GM12878 (cell line): ENCODE measurements at regions not wholly inside any gene's neighbourhood (a gene's known extent, or its start where the extent isn't known, plus 50 kb on each side); places are given as distances from the start of the nearest gene placed in this dataset.

Experiments
- ATAC-seq: fragments of 200-7000 bp; cut with Tn5 transposase; 3 replicates; pipeline ENCODE4 v1.9.1; 2020; ENCODE audit warnings: mild to moderate bottlenecking, moderate library complexity
- BruUV-seq: library from RNA; stranded (reverse); fragments of 400-500 nt; replicated peaks from 2 replicates; lab custom pipeline; 2021; lab: Mats Ljungman, UMichigan
- CTCF ChIA-PET: fragments of 300-600 bp; sonication (Branson Sonifier 250); formaldehyde crosslinking; extraction: SDS; loops from one replicate; lab custom pipeline; 2021; ENCODE audit warnings: inconsistent platforms; lab: Yijun Ruan, JAX
- POLR2A ChIA-PET: fragments of 350-600 bp; formaldehyde crosslinking; extraction: SDS; loops from one replicate; lab custom pipeline; 2021; ENCODE audit warnings: inconsistent platforms; lab: Charles Lee
- RAD21 ChIA-PET: fragments of 300-600 bp; sonication (Branson Sonifier 250); formaldehyde crosslinking; loops from one replicate; lab custom pipeline; 2023; ENCODE audit warnings: antibody characterized with exemption; ENCODE audit not compliant: unreplicated experiment; lab: Charles Lee
- SMC1A ChIA-PET: fragments of 300-600 bp; sonication (Branson Sonifier 250); formaldehyde crosslinking; loops from one replicate; lab custom pipeline; 2023; ENCODE audit not compliant: unreplicated experiment, uncharacterized antibody; lab: Charles Lee
- DNase-seq: peaks from one replicate; pipeline ENCODE4 v3.0.0-alpha.2; 2011; ENCODE audit warnings: low read depth, low spot score
- FAIRE-seq: peaks from 3 replicates; lab custom pipeline; 2011; peaks lifted over from hg19 to GRCh38; lab: Jason Lieb, UNC
- H2AFZ ChIP-seq: 2 replicates; pipeline ENCODE4 v1.6.0; 2011; ENCODE audit warnings: low read depth, low read length, control low read depth; ENCODE audit not compliant: control insufficient read depth
- H3K27ac ChIP-seq: 2 replicates; pipeline ENCODE4 v1.5.1; 2011; ENCODE audit warnings: control low read depth; ENCODE audit not compliant: control insufficient read depth, insufficient read depth
- H3K27me3 ChIP-seq, 2 experiments: replicated peaks in 1 of 2; 2 replicates each; pipeline versions ENCODE4 v1.6.0 to v1.6.1; 2011; ENCODE audit warnings: low read length in 1 of 2; ENCODE audit not compliant: control insufficient read depth in 2 of 2, insufficient read depth in 2 of 2
- H3K36me3 ChIP-seq, 2 experiments: 2 replicates each; pipeline ENCODE4 v1.5.1; 2011; ENCODE audit warnings: low read length in 1 of 2; ENCODE audit not compliant: control insufficient read depth in 2 of 2, insufficient read depth in 2 of 2
- H3K4me1 ChIP-seq: 2 replicates; pipeline ENCODE4 v1.6.1; 2011; ENCODE audit warnings: mild to moderate bottlenecking, low read length, moderate library complexity, mixed read lengths; ENCODE audit not compliant: control insufficient read depth, insufficient read depth
- H3K4me2 ChIP-seq: 2 replicates; pipeline ENCODE4 v1.6.0; 2011; ENCODE audit warnings: control low read depth; ENCODE audit not compliant: control insufficient read depth, insufficient read depth
- H3K4me3 ChIP-seq: fragments of 200-600 bp; sonication (generic); 2 replicates; pipeline ENCODE4 v1.5.1; 2016
- H3K79me2 ChIP-seq: 2 replicates; pipeline ENCODE4 v1.6.0; 2011; ENCODE audit warnings: low read length; ENCODE audit not compliant: control insufficient read depth, insufficient read depth
- H3K9ac ChIP-seq: 2 replicates; pipeline ENCODE4 v1.8.0; 2011; ENCODE audit warnings: low read length, control low read depth, mixed read lengths; ENCODE audit not compliant: control insufficient read depth, insufficient read depth
- H3K9me3 ChIP-seq: replicated peaks from 3 replicates; pipeline ENCODE4 v1.5.1; 2011; ENCODE audit warnings: mild to moderate bottlenecking, low read length; ENCODE audit not compliant: control insufficient read depth, insufficient read depth
- H4K20me1 ChIP-seq: 2 replicates; pipeline ENCODE4 v1.6.0; 2011; ENCODE audit not compliant: control insufficient read depth, insufficient read depth
- BACH1 ChIP-seq: fragments of 450-650 bp; IDR thresholded peaks from 2 replicates; pipeline ENCODE4 v1.6.1; 2017; ENCODE audit warnings: mild to moderate bottlenecking, borderline replicate concordance
- CHD1 ChIP-seq: IDR thresholded peaks from 2 replicates; pipeline ENCODE4 v1.6.1; 2012; ENCODE audit warnings: low read depth, low read length, improper control_type of control experiment
- CHD4 ChIP-seq: fragments of 200-600 bp; sonication (generic); IDR thresholded peaks from 2 replicates; pipeline ENCODE4 v1.6.1; 2016; ENCODE audit warnings: mild to moderate bottlenecking
- HDGF ChIP-seq: fragments of 450-650 bp; IDR thresholded peaks from 2 replicates; pipeline ENCODE4 v1.6.1; 2016; ENCODE audit warnings: antibody characterized with exemption
- JUND ChIP-seq: IDR thresholded peaks from 2 replicates; pipeline ENCODE4 v1.6.1; 2012; ENCODE audit warnings: low read depth, mild to moderate bottlenecking, low read length, improper control_type of control experiment, moderate library complexity
- MYB ChIP-seq: fragments of 150-350 bp; IDR thresholded peaks from 2 replicates; pipeline ENCODE4 v1.6.1; 2014; ENCODE audit warnings: mild to moderate bottlenecking, low read depth, low read length, borderline replicate concordance
- POU2F2 ChIP-seq: IDR thresholded peaks from 3 replicates; pipeline ENCODE4 v1.6.1; 2011; ENCODE audit warnings: low read depth, mild to moderate bottlenecking, low read length, borderline replicate concordance
- RUNX3 ChIP-seq: IDR thresholded peaks from 2 replicates; pipeline ENCODE4 v1.6.1; 2012; ENCODE audit warnings: low read length, inconsistent platforms
- STAT3 ChIP-seq: IDR thresholded peaks from 2 replicates; pipeline ENCODE4 v1.6.1; 2011; ENCODE audit warnings: low read depth, low read length, improper control_type of control experiment
- TCF12 ChIP-seq: IDR thresholded peaks from 2 replicates; pipeline ENCODE4 v1.6.1; 2011; ENCODE audit warnings: low read depth, mild to moderate bottlenecking, low read length
- ZNF622 ChIP-seq: fragments of 450-650 bp; IDR thresholded peaks from 2 replicates; pipeline ENCODE4 v1.6.1; 2017; ENCODE audit warnings: mild to moderate bottlenecking, inconsistent platforms
- in situ Hi-C: fragments of 300-500 bp; cut with MboI; formaldehyde crosslinking; loops from 9 replicates; pipeline ENCODE4 v1.14.3; 2018; ENCODE audit warnings: mixed read lengths
- intact Hi-C: fragments of 100-400 bp; cut with micrococcal nuclease; formaldehyde crosslinking; loops from one replicate; pipeline ENCODE4 v1.14.2; 2022; ENCODE audit not compliant: unreplicated experiment
- TF ChIP-seq, protein P1 (sequence below): IDR thresholded peaks from 2 replicates; pipeline ENCODE4 v1.6.1; 2011; ENCODE audit warnings: mild to moderate bottlenecking, low read depth, low read length, moderate library complexity; ENCODE audit not compliant: insufficient replicate concordance
- TF ChIP-seq, protein P2 (sequence below): fragments of 450-650 bp; IDR thresholded peaks from 2 replicates; pipeline ENCODE4 v1.6.1; 2017; ENCODE audit warnings: mild to moderate bottlenecking, moderate library complexity
- TF ChIP-seq, protein P3 (sequence below): fragments of 450-650 bp; IDR thresholded peaks from 2 replicates; pipeline ENCODE4 v1.6.1; 2014; ENCODE audit warnings: mild to moderate bottlenecking

DNA sequence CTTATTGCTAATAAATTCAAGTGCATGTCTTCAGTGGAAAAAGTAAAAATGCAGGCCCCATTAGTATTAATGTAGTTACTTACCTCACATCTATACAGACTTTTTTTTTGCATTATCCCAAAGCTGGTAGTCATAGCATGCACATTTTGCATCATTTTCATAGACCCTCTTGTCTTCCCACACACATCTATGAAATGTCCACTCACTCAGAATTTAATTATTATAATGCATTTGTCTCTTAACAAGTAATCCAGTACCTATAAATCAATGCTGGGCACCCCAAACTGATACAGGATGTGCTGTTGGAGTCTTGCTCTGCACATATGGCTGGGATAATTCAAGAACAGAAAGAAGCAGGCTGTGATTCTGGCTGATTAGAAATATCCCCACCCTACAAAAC is 370.4 kb upstream of the FAT3 start:
- Histone ChIP-seq H3K4me2 (no peak overlapping the region), H3K4me1 (no peaks in the 10 kb centered on the region), H3K9me3 (no peaks in the 10 kb centered on the region), H3K27ac (no peak overlapping the region), H3K9ac (no peak overlapping the region), H3K79me2 (no peaks in the 10 kb centered on the region), H3K36me3 (no peaks in the 10 kb centered on the region), H4K20me1 (no peaks in the 10 kb centered on the region), H2AFZ (no peak overlapping the region), H3K27me3 (no peaks in the 10 kb centered on the region), H3K4me3 (no peak overlapping the region)
- ChIA-PET POLR2A (no interaction called here), RAD21 (no interaction called here), CTCF (no interaction called here), SMC1A (no interaction called here)
- DNase-seq: no peak
- in situ Hi-C loops: no loop called here
- FAIRE-seq: no peak
- intact Hi-C loops: no loop called here
- TF ChIP-seq HDGF (no peak), BACH1 (no peak), CHD1 (no peak), POU2F2 (no peak), JUND (no peak), ZNF622 (no peak), TCF12 (no peak), CHD4 (no peak), RUNX3 (no peak), STAT3 (no peak), MYB (no peak)
- TF ChIP-seq, protein P1, sequence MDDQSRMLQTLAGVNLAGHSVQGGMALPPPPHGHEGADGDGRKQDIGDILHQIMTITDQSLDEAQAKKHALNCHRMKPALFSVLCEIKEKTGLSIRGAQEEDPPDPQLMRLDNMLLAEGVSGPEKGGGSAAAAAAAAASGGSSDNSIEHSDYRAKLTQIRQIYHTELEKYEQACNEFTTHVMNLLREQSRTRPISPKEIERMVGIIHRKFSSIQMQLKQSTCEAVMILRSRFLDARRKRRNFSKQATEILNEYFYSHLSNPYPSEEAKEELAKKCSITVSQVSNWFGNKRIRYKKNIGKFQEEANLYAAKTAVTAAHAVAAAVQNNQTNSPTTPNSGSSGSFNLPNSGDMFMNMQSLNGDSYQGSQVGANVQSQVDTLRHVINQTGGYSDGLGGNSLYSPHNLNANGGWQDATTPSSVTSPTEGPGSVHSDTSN: no peak
- TF ChIP-seq, protein P2, sequence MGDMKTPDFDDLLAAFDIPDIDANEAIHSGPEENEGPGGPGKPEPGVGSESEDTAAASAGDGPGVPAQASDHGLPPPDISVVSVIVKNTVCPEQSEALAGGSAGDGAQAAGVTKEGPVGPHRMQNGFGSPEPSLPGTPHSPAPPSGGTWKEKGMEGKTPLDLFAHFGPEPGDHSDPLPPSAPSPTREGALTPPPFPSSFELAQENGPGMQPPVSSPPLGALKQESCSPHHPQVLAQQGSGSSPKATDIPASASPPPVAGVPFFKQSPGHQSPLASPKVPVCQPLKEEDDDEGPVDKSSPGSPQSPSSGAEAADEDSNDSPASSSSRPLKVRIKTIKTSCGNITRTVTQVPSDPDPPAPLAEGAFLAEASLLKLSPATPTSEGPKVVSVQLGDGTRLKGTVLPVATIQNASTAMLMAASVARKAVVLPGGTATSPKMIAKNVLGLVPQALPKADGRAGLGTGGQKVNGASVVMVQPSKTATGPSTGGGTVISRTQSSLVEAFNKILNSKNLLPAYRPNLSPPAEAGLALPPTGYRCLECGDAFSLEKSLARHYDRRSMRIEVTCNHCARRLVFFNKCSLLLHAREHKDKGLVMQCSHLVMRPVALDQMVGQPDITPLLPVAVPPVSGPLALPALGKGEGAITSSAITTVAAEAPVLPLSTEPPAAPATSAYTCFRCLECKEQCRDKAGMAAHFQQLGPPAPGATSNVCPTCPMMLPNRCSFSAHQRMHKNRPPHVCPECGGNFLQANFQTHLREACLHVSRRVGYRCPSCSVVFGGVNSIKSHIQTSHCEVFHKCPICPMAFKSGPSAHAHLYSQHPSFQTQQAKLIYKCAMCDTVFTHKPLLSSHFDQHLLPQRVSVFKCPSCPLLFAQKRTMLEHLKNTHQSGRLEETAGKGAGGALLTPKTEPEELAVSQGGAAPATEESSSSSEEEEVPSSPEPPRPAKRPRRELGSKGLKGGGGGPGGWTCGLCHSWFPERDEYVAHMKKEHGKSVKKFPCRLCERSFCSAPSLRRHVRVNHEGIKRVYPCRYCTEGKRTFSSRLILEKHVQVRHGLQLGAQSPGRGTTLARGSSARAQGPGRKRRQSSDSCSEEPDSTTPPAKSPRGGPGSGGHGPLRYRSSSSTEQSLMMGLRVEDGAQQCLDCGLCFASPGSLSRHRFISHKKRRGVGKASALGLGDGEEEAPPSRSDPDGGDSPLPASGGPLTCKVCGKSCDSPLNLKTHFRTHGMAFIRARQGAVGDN: no peak
- TF ChIP-seq, protein P3, sequence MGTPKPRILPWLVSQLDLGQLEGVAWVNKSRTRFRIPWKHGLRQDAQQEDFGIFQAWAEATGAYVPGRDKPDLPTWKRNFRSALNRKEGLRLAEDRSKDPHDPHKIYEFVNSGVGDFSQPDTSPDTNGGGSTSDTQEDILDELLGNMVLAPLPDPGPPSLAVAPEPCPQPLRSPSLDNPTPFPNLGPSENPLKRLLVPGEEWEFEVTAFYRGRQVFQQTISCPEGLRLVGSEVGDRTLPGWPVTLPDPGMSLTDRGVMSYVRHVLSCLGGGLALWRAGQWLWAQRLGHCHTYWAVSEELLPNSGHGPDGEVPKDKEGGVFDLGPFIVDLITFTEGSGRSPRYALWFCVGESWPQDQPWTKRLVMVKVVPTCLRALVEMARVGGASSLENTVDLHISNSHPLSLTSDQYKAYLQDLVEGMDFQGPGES: no peak
- no TSS peak for BruUV-seq
- no peak for ATAC-seq
